ENCODE measurements at regions not wholly inside any gene's neighbourhood (a gene's known extent, or its start where the extent isn't known, plus 50 kb on each side); places are given as distances from the start of the nearest gene placed in this dataset.

DNA sequence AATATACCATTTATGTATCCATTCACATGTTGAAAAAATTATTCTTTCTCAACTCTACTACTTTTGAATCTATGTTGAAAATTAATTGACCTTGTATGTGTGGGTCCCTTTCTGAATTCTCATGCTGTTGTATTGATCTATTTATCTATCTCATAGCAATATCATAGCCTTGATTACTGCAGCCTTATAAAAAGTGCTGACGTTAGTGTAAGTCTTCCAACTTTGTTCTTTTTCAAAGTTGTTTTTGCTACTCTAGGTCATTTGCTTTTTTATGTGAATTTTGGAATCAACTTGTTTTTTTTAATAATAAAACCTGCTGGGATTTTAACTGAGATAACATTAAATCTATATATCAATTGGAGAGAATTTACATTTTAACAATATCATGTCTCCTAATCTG, 52.2 kb upstream of the PAX3 start:
- no peak for DNase-seq

DNA sequence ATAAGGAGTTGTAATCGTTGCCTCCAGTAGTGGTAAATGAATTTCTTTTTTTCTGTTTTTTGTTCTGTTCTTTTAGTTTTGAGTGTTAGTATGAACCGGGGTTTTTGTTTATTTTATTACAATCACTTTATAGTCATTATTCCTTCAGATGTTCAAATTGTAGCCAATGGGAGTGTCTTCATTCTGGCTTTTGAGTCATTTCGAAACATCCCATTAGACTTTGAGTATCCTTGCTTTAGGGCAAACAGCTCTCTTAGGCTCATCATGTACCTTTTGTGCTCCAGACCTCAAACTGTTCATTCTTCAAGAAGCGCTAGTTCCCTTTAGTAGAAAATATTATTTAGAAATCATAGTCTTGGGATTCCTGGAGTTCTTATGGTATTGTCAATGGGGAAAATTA, 54.2 kb upstream of the PAX3 start:
- DNase-seq = no peak

DNA sequence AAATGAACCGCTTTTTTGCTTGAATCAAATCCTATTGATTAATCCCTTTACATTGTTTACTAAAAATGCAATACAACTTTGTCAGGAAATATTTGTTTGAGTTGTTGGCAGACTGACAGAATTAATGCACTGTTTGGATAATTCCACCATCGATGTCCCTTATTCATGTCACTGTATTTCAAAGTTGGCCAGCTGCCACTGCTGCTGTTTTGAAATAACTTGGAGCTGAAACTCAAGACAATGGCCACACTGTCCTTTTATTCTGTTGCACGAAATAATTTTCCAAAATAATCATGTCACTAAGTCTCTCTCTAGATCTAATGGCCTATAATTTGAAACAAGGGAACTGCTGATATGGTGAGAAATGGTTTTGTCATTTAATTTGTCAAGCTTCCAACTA, 55.2 kb upstream of the PAX3 start:
- DNase-seq = no peak

DNA sequence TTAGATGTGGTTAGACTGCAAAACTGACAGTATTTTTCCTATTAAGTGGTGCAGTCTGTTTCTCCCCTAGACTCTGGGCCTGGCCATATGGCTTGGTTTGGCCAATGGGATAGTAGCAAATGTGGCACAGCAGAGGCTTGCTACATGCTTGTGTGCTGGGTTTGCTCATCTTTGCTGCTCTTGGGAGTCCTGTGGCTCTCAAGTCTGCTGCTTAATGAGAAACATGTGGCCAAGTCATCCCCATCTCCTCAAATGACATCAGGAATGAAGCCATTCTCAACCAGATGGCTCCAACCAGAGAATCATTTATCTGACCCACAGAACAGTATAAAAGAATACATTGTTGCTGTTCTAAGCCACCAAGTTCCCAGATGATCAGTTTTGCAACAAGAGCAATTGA, 57.1 kb upstream of the PAX3 start:
- no peak for DNase-seq

DNA sequence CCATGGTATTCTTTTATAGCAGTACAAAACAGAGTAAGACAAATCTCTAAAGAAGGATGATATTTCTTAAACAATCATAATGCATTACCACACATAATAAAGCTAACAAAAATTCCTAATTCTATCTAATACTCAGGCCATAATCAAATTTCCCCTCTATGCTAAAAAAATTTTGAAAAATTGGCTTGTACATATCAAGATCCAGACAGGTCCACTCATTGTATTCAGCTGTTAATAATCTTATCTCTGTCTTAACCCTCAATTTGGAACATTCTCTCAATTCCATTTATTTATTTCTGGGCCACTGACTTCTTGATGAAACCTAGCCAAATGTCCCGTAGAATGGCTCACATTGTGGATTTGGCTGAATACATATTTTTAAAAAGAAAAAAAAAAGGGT, 59.1 kb upstream of the PAX3 start:
- no peak for DNase-seq

DNA sequence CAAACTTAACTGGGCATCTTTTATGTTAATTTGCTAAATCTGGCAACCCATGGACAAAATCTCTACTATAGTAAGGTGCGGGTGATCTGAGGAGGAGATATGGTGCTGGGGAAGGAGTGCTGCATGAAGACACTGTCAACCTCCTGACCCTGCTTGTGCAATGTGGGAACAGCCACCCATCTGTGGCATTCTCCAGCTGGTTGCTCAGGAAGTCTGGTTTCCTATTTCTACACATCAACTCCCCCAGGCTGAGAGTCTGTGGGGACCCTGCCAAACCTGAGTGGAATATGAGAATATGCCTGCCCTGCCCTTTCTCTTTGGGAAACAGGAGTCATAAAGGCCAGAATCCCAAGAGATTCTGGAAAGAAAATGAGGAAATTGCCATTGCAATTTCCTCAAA, 60.1 kb upstream of the PAX3 start:
- DNase-seq = no peak

GRCh38 chr2:222360146-222360545, 61.3 kb upstream of the PAX3 start:
- DNase-seq = no peak

DNA sequence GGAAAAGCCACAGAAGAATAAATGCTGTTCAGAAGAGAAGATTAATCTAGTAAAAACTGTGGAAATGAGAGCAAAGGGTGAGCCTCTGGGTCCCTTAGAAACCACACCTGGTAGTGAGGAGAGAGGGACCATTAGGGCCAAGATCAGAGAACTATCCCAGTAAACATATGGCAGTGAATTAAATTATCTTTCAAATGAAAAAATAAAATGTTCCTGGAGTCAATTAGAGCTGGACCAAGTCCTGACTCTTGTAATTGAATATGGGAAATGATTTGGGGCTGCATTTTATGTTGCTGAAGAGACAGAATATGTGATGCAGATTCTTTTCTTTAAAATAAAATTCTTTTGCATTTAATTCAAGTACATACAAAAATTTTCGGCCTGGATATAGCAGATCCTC, 62.2 kb upstream of the PAX3 start:
- no peak for DNase-seq

DNA sequence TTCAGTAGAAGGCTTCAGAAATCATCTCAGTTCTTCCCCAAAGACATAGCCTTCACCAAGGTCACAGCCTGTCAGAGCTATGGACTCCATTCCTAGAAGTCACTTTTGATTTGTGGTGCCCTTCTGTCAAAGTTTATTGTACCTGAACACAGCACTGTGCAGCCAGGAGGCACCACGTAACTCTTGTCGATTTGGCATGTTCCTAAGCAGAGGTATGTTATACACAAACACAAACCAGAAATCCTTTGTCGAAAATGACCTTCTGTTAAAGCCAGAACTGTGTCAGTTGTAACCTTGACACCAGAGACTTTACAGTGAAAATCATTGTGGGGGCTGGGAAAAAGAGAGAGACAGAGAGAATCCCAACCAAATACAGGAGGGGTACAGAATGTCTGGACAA, 62.6 kb upstream of the SGPP2 start:
- DNase-seq = no peak

GRCh38 chr2:222362336-222362735, 62.0 kb upstream of the SGPP2 start:
- no peak for DNase-seq

- no peak for DNase-seq
Observed at GRCh38 chr2:222364285-222364895, 60.0 kb upstream of the SGPP2 start.

- peak; percentile 47 for DNase-seq
Observed at GRCh38 chr2:222368280-222368679, 56.1 kb upstream of the SGPP2 start.

DNA sequence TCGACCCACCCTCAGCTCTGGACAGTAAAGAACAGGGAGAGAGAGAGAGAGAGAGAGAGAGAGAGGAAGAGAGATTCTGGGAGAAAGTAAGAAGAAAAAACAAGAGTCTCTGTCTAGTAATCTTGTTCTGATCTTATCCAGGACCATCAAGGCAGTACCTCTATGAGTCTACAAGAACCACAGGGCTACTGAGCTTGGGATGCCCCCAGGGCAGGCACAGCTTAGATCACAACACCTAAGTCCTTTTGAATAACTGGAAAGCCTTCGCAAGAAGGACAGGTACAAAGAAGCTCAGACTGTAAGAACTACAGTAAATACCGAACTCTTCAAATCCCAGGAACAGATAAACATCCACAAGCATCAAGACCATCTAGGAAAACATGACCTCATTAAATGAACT, 51.4 kb upstream of the SGPP2 start:
- DNase-seq = no peak

All from NCI-H510A (cell line).